ENCODE measurements at regions not wholly inside any gene's neighbourhood (a gene's known extent, or its start where the extent isn't known, plus 50 kb on each side); places are given as distances from the start of the nearest gene placed in this dataset.

DNA sequence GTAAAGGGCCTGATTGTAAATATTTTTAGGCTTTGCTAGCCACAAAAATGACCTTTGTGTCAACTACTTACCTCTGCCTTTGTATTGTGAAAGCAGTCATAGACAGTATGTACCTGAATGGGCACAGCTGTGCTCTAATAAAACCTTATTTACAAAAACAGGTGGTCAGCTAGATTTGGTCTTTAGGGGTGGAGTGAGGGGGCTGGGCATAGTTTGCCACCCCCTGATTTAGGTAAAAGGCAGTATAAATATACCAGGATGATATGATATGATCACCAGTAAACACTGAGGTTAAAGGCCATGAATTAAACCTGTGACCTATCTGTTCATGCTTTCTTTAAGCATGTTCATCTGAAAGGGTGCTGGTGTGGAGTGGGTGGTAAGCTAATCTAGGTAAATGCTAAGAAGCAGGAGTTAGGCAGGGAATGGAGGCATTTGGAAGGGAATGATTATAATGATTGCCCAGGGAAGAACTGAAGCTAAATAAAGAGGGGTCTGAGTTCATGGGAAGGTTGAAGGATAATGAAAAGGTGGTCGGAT, 77.1 kb upstream of the BCAT1 start:
- no peak for TF ChIP-seq EP300 (IDR thresholded peaks at IDR 0.05; ENCODE audit: borderline replicate concordance in 1 of 2, low read depth in 2 of 2, low read length in 2 of 2)
- TF ChIP-seq CTCF (IDR thresholded peaks at IDR 0.05; ENCODE audit: control extremely low read depth in 1 of 3, insufficient read depth in 1 of 3, low read depth in 1 of 3, low read length in 3 of 3) = no peak
- no peak for TF ChIP-seq EZH2 (IDR thresholded peaks at IDR 0.05; ENCODE audit: low read depth, low read length, severe bottlenecking)
- no peak for TF ChIP-seq CHD1 (IDR thresholded peaks at IDR 0.05; ENCODE audit: low read depth, low read length)
- TF ChIP-seq MAX (IDR thresholded peaks at IDR 0.05) = no peak
- TF ChIP-seq CBX5 (IDR thresholded peaks at IDR 0.05; ENCODE audit: low read depth, low read length) = no peak
- no peak for TF ChIP-seq SIN3A (conservative IDR thresholded peaks at IDR 0.05 in 1 of 2, IDR thresholded peaks at IDR 0.05 in 1 of 2; ENCODE audit: low read depth in 1 of 2, low read length in 2 of 2)
- TF ChIP-seq, protein P1, sequence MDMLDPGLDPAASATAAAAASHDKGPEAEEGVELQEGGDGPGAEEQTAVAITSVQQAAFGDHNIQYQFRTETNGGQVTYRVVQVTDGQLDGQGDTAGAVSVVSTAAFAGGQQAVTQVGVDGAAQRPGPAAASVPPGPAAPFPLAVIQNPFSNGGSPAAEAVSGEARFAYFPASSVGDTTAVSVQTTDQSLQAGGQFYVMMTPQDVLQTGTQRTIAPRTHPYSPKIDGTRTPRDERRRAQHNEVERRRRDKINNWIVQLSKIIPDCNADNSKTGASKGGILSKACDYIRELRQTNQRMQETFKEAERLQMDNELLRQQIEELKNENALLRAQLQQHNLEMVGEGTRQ (IDR thresholded peaks at IDR 0.05; ENCODE audit: low read length) = no peak
- TF ChIP-seq GABPA (IDR thresholded peaks at IDR 0.05; ENCODE audit: borderline replicate concordance, insufficient read depth, low read length) = no peak
- TF ChIP-seq CEBPB (IDR thresholded peaks at IDR 0.05; ENCODE audit: low read depth, low read length) = no peak
- TF ChIP-seq KDM1A (IDR thresholded peaks at IDR 0.05; ENCODE audit: borderline replicate concordance, low read length) = no peak
- no peak for TF ChIP-seq POLR2AphosphoS5 (IDR thresholded peaks at IDR 0.05; ENCODE audit: low read depth, low read length)
- TF ChIP-seq CBX8 (IDR thresholded peaks at IDR 0.05; ENCODE audit: borderline replicate concordance, low read depth, low read length) = no peak
